Astrocyte (in vitro differentiated cells and primary cell): ENCODE measurements at regions not wholly inside any gene's neighbourhood (a gene's known extent, or its start where the extent isn't known, plus 50 kb on each side); places are given as distances from the start of the nearest gene placed in this dataset.

Experiments used
- EZH2 ChIP-seq: IDR thresholded peaks from 2 replicates; pipeline ENCODE4 v1.6.1; 2012; ENCODE audit warnings: mild to moderate bottlenecking, low read length, inconsistent platforms; ENCODE audit not compliant: insufficient read depth
- TF ChIP-seq, protein P1 (sequence below): IDR thresholded peaks from 2 replicates; pipeline ENCODE4 v1.5.1; 2011; ENCODE audit warnings: low read depth, mild to moderate bottlenecking, inconsistent platforms, low read length, moderate library complexity; ENCODE audit not compliant: insufficient read depth

DNA sequence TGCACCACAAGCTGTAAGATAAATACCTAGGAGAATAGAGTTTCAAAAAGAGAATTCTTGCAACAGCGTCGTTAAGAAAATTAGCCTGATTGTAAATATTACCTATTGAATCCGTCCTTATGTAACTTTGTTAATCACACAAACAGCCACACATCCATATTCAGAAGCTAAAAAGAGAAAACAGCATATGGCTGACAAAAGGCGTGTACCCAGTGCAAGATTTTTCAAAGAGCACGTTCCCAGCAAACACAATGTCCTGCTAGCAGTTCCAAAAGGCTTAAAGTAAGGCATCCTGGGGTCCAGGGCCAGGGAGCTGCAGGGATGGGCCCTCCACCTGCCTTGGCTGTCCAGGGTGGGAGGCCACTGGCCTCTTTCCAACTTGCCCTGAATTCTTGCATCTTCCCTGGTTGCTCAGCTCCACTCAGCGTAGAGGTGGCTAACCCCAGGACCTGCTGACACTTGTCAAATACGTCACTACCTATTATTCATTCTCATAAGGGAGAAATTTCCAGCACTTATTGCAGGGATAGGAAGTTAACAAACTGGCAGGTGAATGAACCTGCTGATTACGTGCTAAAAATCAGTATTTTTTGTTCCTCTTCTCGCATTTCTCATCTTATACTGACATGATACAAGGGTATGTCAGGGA lies 102.1 kb upstream of the NEDD4L start:
- TF ChIP-seq, protein P1, sequence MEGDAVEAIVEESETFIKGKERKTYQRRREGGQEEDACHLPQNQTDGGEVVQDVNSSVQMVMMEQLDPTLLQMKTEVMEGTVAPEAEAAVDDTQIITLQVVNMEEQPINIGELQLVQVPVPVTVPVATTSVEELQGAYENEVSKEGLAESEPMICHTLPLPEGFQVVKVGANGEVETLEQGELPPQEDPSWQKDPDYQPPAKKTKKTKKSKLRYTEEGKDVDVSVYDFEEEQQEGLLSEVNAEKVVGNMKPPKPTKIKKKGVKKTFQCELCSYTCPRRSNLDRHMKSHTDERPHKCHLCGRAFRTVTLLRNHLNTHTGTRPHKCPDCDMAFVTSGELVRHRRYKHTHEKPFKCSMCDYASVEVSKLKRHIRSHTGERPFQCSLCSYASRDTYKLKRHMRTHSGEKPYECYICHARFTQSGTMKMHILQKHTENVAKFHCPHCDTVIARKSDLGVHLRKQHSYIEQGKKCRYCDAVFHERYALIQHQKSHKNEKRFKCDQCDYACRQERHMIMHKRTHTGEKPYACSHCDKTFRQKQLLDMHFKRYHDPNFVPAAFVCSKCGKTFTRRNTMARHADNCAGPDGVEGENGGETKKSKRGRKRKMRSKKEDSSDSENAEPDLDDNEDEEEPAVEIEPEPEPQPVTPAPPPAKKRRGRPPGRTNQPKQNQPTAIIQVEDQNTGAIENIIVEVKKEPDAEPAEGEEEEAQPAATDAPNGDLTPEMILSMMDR: no peak
- no peak for TF ChIP-seq EZH2
